Liver (tissue), 8 donors: ENCODE measurements at regions not wholly inside any gene's neighbourhood (a gene's known extent, or its start where the extent isn't known, plus 50 kb on each side); places are given as distances from the start of the nearest gene placed in this dataset.

Experiments used
- DNase-seq: peaks from one replicate; pipeline ENCODE4 v3.0.0-alpha.2; 2017; ENCODE audit warnings: low spot score
- H3K27ac ChIP-seq, 2 donors: one replicate each; pipeline ENCODE4 v1.7.0; 2013; ENCODE audit warnings: inconsistent platforms in 2 of 2, low read length in 2 of 2, control low read depth in 1 of 2, low read depth in 1 of 2, mild to moderate bottlenecking in 1 of 2
- H3K27me3 ChIP-seq, 4 donors: one replicate each; pipeline versions ENCODE4 v1.6.1 to v1.7.0; 2013; ENCODE audit warnings: low read length in 3 of 4, inconsistent platforms in 1 of 4, mild to moderate bottlenecking in 1 of 4, moderate library complexity in 1 of 4; ENCODE audit not compliant: control insufficient read depth in 4 of 4, insufficient read depth in 4 of 4
- H3K36me3 ChIP-seq, 4 donors: one replicate each; pipeline versions ENCODE4 v1.6.1 to v1.7.0; 2013; ENCODE audit warnings: low read length in 3 of 4, mild to moderate bottlenecking in 3 of 4, low read depth in 1 of 4, moderate library complexity in 1 of 4; ENCODE audit not compliant: control insufficient read depth in 4 of 4, insufficient read depth in 3 of 4
- H3K4me1 ChIP-seq, 4 donors: one replicate each; pipeline versions ENCODE4 v1.6.1 to v1.7.0; 2013; ENCODE audit warnings: low read length in 3 of 4, mild to moderate bottlenecking in 3 of 4, moderate library complexity in 1 of 4; ENCODE audit not compliant: control insufficient read depth in 4 of 4, insufficient read depth in 4 of 4
- H3K4me3 ChIP-seq, 3 donors: one replicate each; pipeline versions ENCODE4 v1.6.1 to v1.7.0; 2013; ENCODE audit warnings: low read length in 3 of 3, control low read depth in 1 of 3, low read depth in 1 of 3, mild to moderate bottlenecking in 1 of 3
- H3K9ac ChIP-seq, 2 donors: one replicate each; pipeline ENCODE4 v1.7.0; 2013; ENCODE audit warnings: low read length in 2 of 2, mild to moderate bottlenecking in 2 of 2, moderate library complexity in 2 of 2, control low read depth in 1 of 2, low read depth in 1 of 2
- H3K9me3 ChIP-seq, 4 donors: one replicate each; pipeline versions ENCODE4 v1.6.1 to v1.7.0; 2013; ENCODE audit warnings: low read length in 3 of 4; ENCODE audit not compliant: control insufficient read depth in 4 of 4
- ATF3 ChIP-seq: IDR thresholded peaks from 2 replicates; pipeline ENCODE4 v1.6.1; 2016; ENCODE audit warnings: antibody characterized with exemption
- CTCF ChIP-seq: fragments of 150-350 bp; IDR thresholded peaks from 2 replicates; pipeline ENCODE4 v1.5.1; 2017; ENCODE audit warnings: improper control_type of control experiment, low read depth, low read length; ENCODE audit not compliant: missing input control
- FOXA1 ChIP-seq: IDR thresholded peaks from 2 replicates; pipeline ENCODE4 v1.6.1; 2016; ENCODE audit warnings: antibody characterized with exemption
- FOXA2 ChIP-seq: IDR thresholded peaks from 2 replicates; pipeline ENCODE4 v1.6.1; 2016; ENCODE audit warnings: antibody characterized with exemption
- GABPA ChIP-seq, 2 donors: IDR thresholded peaks in 1 of 2; conservative IDR thresholded peaks in 1 of 2; 2 replicates each; pipeline ENCODE4 v1.6.1; 2016; ENCODE audit warnings: antibody characterized with exemption in 2 of 2, mild to moderate bottlenecking in 1 of 2, moderate library complexity in 1 of 2
- HNF4A ChIP-seq, 2 donors: conservative IDR thresholded peaks; 2 replicates each; pipeline ENCODE4 v1.6.1; 2016; ENCODE audit warnings: antibody characterized with exemption in 2 of 2, mild to moderate bottlenecking in 2 of 2
- HNF4G ChIP-seq: IDR thresholded peaks from 2 replicates; pipeline ENCODE4 v1.6.1; 2016; ENCODE audit warnings: antibody characterized with exemption
- JUND ChIP-seq, 2 donors: IDR thresholded peaks; 2 replicates each; pipeline ENCODE4 v1.6.1; 2016; ENCODE audit warnings: antibody characterized with exemption in 2 of 2
- MAX ChIP-seq: IDR thresholded peaks from 2 replicates; pipeline ENCODE4 v1.6.1; 2016; ENCODE audit warnings: antibody characterized with exemption
- NR2F2 ChIP-seq: IDR thresholded peaks from 2 replicates; pipeline ENCODE4 v1.6.1; 2016; ENCODE audit warnings: antibody characterized with exemption
- REST ChIP-seq: IDR thresholded peaks from 2 replicates; pipeline ENCODE4 v1.6.1; 2016; ENCODE audit warnings: antibody characterized with exemption, mild to moderate bottlenecking
- SP1 ChIP-seq: IDR thresholded peaks from 2 replicates; pipeline ENCODE4 v1.6.1; 2018; ENCODE audit warnings: antibody characterized with exemption, mild to moderate bottlenecking
- TAF1 ChIP-seq: conservative IDR thresholded peaks from 2 replicates; pipeline ENCODE4 v1.6.1; 2016; ENCODE audit warnings: antibody characterized with exemption, mild to moderate bottlenecking
- YY1 ChIP-seq: IDR thresholded peaks from 2 replicates; pipeline ENCODE4 v1.6.1; 2016; ENCODE audit warnings: antibody characterized with exemption, mild to moderate bottlenecking
- ZBTB33 ChIP-seq: IDR thresholded peaks from 2 replicates; pipeline ENCODE4 v1.6.1; 2016; ENCODE audit warnings: antibody characterized with exemption
- WGBS: extraction: QIAGEN DNeasy Blood & Tissue Kit; methylation state at CpG from one replicate; pipeline ENCODE4 v1.1.7; 2013; 5-methylcytosine and 5-hydroxymethylcytosine counted together
- donor health status: healthy.
- donor health status: healthy.
- donor health status: healthy.
- donor health status: healthy.
- donor health status: healthy.

- no peak overlapping the region for H3K4me3 ChIP-seq
- H3K9ac ChIP-seq = no peak overlapping the region
- H3K9me3 ChIP-seq = no peaks in the 10 kb centered on the region
- DNase-seq = no peak
- H3K27ac ChIP-seq = no peak overlapping the region
- no peaks in the 10 kb centered on the region for H3K27me3 ChIP-seq
- H3K4me1 ChIP-seq = no peaks in the 10 kb centered on the region
- WGBS = 80% methylated on average over 8 of the region's 8 CpGs
- TF ChIP-seq HNF4A (conservative IDR thresholded peaks at IDR 0.05) (no peak), MAX (no peak), JUND (IDR thresholded peaks at IDR 0.05) (no peak), ATF3 (no peak), FOXA2 (no peak), TAF1 (no peak), REST (no peak), CTCF (no peak)
- no peaks in the 10 kb centered on the region for H3K36me3 ChIP-seq
Observed at GRCh38 chr11:28760676-28761390, 652.6 kb downstream of the METTL15 start.

GRCh38 chr11:28759311-28759710 lies 651.1 kb downstream of the METTL15 start:
- H3K9me3 ChIP-seq = no peaks in the 10 kb centered on the region
- TF ChIP-seq HNF4G (no peak), GABPA (IDR thresholded peaks at IDR 0.05 in 1 of 2, conservative IDR thresholded peaks at IDR 0.05 in 1 of 2) (no peak), TAF1 (no peak)
- H3K27ac ChIP-seq = no peak overlapping the region
- H3K4me3 ChIP-seq = no peak overlapping the region
- no peaks in the 10 kb centered on the region for H3K27me3 ChIP-seq
- no peaks in the 10 kb centered on the region for H3K4me1 ChIP-seq
- H3K9ac ChIP-seq = no peak overlapping the region
- DNase-seq = no peak
- no peaks in the 10 kb centered on the region for H3K36me3 ChIP-seq

- H3K36me3 ChIP-seq = no peaks in the 10 kb centered on the region
- no peaks in the 10 kb centered on the region for H3K27me3 ChIP-seq
- WGBS = 76% methylated on average over 5 of the region's 5 CpGs
- H3K27ac ChIP-seq = no peak overlapping the region
- H3K9me3 ChIP-seq = no peaks in the 10 kb centered on the region
- DNase-seq = no peak
- no peak overlapping the region for H3K9ac ChIP-seq
- no peak overlapping the region for H3K4me3 ChIP-seq
- no peaks in the 10 kb centered on the region for H3K4me1 ChIP-seq
- TF ChIP-seq HNF4G = no peak
- TF ChIP-seq YY1 = no peak
- no peak for TF ChIP-seq JUND (IDR thresholded peaks at IDR 0.05)
- TF ChIP-seq FOXA1 = no peak
- TF ChIP-seq TAF1 = no peak
- no peak for TF ChIP-seq HNF4A (conservative IDR thresholded peaks at IDR 0.05)
- TF ChIP-seq SP1 = no peak
- TF ChIP-seq ATF3 = no peak
- TF ChIP-seq ZBTB33 = no peak
- no peak for TF ChIP-seq NR2F2
- TF ChIP-seq FOXA2 = no peak
- TF ChIP-seq GABPA (IDR thresholded peaks at IDR 0.05 in 1 of 2, conservative IDR thresholded peaks at IDR 0.05 in 1 of 2) = no peak
Observed at GRCh38 chr11:28757725-28758515, 649.7 kb downstream of the METTL15 start.
